NCI-H2227 (cell line): ENCODE measurements at regions not wholly inside any gene's neighbourhood (a gene's known extent, or its start where the extent isn't known, plus 50 kb on each side); places are given as distances from the start of the nearest gene placed in this dataset.

ENCODE experiments used
- DNase-seq: peaks from one replicate; lab custom pipeline; 2025; ENCODE audit not compliant: unreplicated experiment; lab: John Stamatoyannopoulos, UW

- DNase-seq, result no peak
These were observed 87.9 kb downstream of the THBS2 start for GRCh38 chr6:169165561-169166300.

GRCh38 chr6:169164986-169165385 is 88.7 kb downstream of the THBS2 start:
- no peak for DNase-seq

GRCh38 chr6:169164451-169164850 is 89.2 kb downstream of the THBS2 start:
- DNase-seq, result no peak

GRCh38 chr6:169163411-169163901 is 90.2 kb downstream of the THBS2 start:
- DNase-seq, result no peak

GRCh38 chr6:169162752-169163407 is 90.8 kb downstream of the THBS2 start:
- DNase-seq, result no peak

GRCh38 chr6:169162249-169162648 is 91.4 kb downstream of the THBS2 start:
- no peak for DNase-seq

- no peak for DNase-seq
These were observed 92.0 kb downstream of the THBS2 start for GRCh38 chr6:169161572-169162167.

- no peak for DNase-seq
These were observed 92.6 kb downstream of the THBS2 start for GRCh38 chr6:169160855-169161560.

- no peak for DNase-seq
These were observed 93.4 kb downstream of the THBS2 start for GRCh38 chr6:169160091-169160854.

GRCh38 chr6:169159331-169159730 is 94.3 kb downstream of the THBS2 start:
- no peak for DNase-seq

- no peak for DNase-seq
These were observed 95.0 kb downstream of the THBS2 start for GRCh38 chr6:169158691-169159090.

- DNase-seq, result no peak
These were observed 95.5 kb downstream of the THBS2 start for GRCh38 chr6:169158174-169158573.

GRCh38 chr6:169157197-169158148 is 96.2 kb downstream of the THBS2 start:
- DNase-seq, result no peak

GRCh38 chr6:169156793-169157147 is 96.9 kb downstream of the THBS2 start:
- no peak for DNase-seq

- no peak for DNase-seq
These were observed 97.4 kb downstream of the THBS2 start for GRCh38 chr6:169156108-169156792.

GRCh38 chr6:169155481-169155880 is 98.2 kb downstream of the THBS2 start:
- DNase-seq, result no peak

GRCh38 chr6:169153401-169153800 is 100.2 kb downstream of the THBS2 start:
- DNase-seq, result no peak

GRCh38 chr6:169146521-169146920 is 107.1 kb downstream of the THBS2 start:
- no peak for DNase-seq

GRCh38 chr6:169145991-169146501 is 107.6 kb downstream of the THBS2 start:
- no peak for DNase-seq
